ENCODE measurements at regions not wholly inside any gene's neighbourhood (a gene's known extent, or its start where the extent isn't known, plus 50 kb on each side); places are given as distances from the start of the nearest gene placed in this dataset.

DNA sequence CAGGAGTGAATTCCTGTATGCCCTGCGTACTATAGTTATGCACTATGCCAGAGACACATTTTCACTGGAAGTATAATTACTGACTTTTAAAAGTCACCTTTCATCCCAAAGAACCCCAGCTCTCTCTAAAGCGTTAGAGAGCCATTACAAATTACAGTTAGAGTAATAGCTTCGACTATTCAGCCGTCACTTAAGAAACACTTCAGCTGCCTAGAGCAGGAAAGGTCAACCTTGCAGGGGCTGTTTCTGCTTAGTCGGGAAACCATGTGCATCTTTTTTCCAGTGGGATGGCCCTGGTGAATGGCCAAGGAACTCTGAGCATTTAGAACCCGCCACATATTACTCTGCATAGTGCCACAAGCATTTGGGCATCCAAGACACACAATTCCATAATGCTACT lies 235.9 kb downstream of the ARRDC4 start:
- no peak for DNase-seq (ENCODE audit: low spot score)

DNA sequence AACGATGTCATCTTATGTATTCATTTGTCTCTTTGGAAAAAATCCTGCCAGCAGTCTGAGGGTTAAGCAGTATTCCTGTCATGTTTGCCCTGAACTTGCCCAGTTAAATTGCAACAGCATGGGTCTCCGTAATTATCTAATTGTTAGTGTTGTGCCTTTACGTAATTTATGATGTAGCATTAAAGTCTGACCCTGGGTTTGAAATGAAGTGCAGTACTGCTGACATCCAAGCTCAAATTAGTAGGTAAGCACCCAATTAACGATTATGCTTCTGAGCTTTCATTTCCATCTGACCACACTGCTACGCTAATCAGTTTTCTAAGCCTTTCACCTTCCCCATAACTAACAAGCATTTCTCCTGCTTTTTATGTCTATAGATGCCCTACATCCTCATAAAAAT lies 241.8 kb downstream of the ARRDC4 start:
- DNase-seq (ENCODE audit: low spot score) = no peak

DNA sequence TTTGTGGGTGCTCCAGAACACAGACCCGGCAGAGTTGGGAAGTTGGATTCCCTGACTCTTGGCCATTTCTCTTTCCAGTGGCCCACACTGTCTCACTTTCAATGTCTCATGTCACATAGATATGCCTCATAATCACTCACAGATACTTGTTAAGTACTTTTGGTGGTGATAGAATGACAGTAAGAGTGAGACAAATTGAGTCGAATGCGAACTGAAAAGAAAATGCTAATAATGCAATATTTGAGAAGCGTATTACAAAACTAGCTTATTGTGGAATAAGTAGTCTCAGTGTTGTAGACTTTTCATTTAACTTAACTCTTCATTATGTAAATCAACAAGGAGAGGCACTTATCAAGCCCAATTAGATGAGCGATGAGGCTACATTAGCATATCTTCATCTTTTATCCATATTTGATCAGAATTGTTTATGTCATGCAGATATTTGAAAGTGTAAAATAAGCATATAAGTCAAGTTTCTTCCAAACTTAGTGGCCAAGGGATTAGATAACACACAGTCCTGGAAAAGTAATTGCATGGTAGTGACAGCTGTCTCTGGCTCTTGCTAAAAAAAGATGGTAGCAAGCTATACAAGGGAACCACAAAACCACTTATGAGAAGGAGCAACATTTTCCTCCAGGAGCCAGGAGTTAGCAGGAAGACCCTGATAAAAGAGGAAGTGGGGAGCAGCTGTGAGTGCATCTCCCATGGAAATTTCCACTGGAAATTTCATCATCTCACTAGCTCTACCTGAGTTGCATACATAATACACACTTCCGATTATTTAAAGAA lies 243.6 kb downstream of the ARRDC4 start:
- no peak for DNase-seq (ENCODE audit: low spot score)

DNA sequence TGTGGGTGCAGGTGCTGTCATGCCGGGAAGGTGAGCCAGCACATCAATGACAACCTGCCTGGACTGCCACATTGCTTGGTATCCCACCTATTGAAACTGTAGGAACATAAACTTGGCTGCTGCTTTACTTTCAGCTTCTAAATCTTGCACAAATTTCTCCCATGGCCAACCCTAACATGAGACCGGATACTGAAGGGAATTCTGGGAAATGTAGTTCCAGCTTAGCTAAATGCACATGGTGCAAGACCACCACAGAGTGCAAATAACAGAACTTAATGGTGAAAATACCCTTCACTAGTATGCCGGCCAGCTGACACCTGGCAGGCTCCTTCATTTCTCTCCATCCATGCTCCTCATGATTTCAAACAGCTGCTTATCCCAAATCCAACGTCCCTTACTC lies 247.4 kb downstream of the ARRDC4 start:
- DNase-seq (ENCODE audit: low spot score) = no peak

- DNase-seq (ENCODE audit: low spot score) = no peak
These were observed 253.0 kb downstream of the ARRDC4 start for GRCh38 chr15:98213346-98213979.

- no peak for DNase-seq (ENCODE audit: low spot score)
These were observed 255.7 kb downstream of the ARRDC4 start for GRCh38 chr15:98216166-98216565.

DNA sequence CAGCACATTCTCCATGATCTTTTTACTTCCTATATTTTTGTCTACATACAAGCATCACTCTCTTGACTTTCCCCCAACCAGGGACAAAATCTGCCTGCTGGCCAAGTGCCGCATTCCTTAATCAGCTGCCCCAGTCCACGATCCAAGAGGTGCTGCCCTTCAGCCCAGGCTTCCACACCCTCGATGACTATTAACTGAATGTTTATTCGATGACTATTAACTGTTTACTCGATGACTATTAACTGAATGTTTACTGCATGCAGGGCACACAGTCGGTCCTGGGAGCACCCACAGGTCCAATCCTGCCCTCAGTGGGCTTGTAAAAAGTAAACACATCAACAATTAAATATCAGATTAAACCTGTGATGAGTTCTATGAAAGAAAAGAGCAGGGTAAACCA lies 256.9 kb downstream of the ARRDC4 start:
- no peak for DNase-seq (ENCODE audit: low spot score)

GRCh38 chr15:98221144-98221543 lies 260.6 kb downstream of the ARRDC4 start:
- no peak for DNase-seq (ENCODE audit: low spot score)

GRCh38 chr15:98221577-98221976 lies 261.1 kb downstream of the ARRDC4 start:
- DNase-seq (ENCODE audit: low spot score) = no peak

DNA sequence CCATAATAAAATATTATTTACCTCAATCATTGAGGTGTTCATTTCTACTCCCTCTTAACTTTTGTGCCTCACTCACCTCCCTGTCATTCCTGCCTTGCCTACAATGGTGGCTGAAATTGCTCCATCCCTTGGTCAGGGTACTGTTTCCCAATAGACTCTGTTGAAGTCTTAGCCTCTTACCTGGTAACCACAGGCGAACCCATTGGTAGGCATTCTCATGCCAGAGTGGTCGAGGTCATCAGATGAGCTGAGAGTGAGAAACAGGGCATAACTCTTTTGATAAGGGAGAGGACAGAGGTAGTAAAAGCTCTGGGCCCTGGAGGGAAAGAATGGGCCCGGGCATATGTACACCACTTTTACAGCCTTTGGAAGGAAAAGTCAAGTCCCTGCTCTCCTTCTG lies 265.6 kb downstream of the ARRDC4 start:
- no peak for DNase-seq (ENCODE audit: low spot score)

GRCh38 chr15:98226578-98226977 lies 266.1 kb downstream of the ARRDC4 start:
- DNase-seq (ENCODE audit: low spot score) = no peak

DNA sequence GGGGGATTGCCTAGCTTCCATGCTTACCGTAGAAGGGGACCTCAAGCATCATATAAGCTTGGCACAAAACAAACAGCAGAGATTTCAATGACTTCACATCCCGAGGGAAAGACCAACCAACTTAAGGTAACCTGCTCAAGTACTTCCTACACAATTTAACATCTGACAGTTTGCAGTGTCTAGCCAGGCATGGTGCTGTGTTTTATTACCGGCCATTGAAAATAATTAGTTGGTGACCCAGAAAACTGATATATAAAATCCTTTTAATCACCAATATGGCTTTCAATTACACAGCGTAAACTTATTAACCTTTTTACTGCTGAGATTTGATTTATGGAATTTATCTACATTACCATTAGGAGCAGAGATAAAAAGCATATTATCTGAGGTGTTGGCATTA lies 268.3 kb downstream of the ARRDC4 start:
- no peak for DNase-seq (ENCODE audit: low spot score)

DNA sequence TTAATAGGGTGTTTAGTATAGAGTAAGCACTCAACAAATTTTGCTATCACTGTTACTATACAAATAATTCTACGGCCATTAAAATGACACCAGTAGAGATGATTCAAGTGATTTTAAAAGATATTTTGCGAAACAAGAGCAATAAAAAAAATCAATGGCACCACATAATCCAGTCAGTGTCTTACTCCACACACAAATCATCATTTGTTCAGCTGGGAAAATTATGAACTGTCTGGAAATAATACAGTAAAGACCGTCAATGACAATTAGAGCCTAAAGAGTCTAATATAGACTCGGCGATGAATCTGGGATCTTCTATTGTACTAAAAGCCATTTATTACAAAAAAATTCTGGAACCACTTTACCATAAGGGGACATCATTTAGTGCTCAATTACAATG lies 270.5 kb downstream of the ARRDC4 start:
- no peak for DNase-seq (ENCODE audit: low spot score)

GRCh38 chr15:98231696-98232440 lies 271.4 kb downstream of the ARRDC4 start:
- no peak for DNase-seq (ENCODE audit: low spot score)

GRCh38 chr15:98232761-98233160 lies 272.3 kb downstream of the ARRDC4 start:
- no peak for DNase-seq (ENCODE audit: low spot score)

- no peak for DNase-seq (ENCODE audit: low spot score)
These were observed 273.4 kb downstream of the ARRDC4 start for GRCh38 chr15:98233873-98234272.

DNA sequence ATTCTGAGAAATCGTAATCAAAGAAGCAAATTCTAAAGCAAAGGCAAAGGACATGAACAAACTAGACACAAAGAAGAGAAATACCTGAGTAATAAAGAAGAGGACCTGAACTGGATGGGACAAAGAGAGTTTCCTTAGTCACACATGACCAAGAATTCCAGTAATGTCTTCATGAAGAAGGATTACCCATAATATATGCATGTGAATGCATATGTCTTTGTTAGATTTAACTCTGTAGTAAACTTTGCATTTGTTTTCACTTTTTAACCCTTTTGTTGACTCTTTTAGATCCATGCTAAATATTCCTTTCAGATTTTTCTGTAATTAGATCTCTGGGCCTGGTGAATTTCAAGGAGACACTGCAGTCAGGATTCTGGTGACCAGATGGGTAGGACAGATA lies 279.8 kb downstream of the ARRDC4 start:
- DNase-seq (ENCODE audit: low spot score) = no peak

- no peak for DNase-seq (ENCODE audit: low spot score)
These were observed 280.6 kb downstream of the ARRDC4 start for GRCh38 chr15:98241032-98241554.

DNA sequence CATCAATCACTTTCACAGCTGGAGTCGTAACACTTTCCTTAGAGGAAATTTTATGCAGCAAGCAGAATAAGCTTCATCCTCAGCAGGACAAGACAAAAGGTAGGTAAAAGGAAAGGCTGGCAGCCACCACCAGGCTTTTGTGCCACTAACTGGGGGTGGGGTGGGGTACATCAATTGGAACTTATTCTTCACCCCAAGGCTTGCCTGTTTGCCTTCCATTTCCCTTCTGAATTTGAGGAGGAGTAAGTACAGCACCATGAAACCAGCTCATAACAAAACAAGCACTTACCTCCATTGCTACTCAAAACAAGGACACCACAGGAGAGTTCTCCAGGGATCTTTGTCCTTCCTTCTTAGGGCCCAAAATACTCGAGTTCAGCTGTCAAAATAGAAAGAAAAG lies 296.8 kb downstream of the ARRDC4 start:
- DNase-seq (ENCODE audit: low spot score) = no peak

GRCh38 chr15:98263787-98264186 lies 303.3 kb downstream of the ARRDC4 start:
- DNase-seq (ENCODE audit: low spot score) = no peak

DNA sequence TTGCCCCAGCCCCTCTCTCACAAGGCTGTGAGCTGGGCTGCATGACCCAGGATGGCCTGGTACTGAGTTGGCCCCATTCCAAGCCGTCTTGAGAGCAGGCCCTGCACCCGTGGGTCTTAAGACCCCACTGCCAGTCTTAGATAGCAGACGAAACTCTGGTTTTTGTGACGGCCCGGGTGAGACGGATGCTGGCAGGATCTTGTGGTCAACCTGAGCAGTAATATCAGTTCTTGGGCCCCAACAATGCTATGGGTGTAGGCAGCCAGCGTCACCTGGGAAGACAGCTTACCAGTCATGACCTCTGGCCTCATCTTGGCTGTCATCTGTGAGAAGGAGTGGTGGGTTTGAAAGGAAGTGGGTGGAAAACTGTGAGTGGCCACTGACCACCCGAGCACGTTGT lies 305.8 kb downstream of the ARRDC4 start:
- no peak for DNase-seq (ENCODE audit: low spot score)

GRCh38 chr15:98268163-98268562 lies 307.7 kb downstream of the ARRDC4 start:
- DNase-seq (ENCODE audit: low spot score) = no peak

DNA sequence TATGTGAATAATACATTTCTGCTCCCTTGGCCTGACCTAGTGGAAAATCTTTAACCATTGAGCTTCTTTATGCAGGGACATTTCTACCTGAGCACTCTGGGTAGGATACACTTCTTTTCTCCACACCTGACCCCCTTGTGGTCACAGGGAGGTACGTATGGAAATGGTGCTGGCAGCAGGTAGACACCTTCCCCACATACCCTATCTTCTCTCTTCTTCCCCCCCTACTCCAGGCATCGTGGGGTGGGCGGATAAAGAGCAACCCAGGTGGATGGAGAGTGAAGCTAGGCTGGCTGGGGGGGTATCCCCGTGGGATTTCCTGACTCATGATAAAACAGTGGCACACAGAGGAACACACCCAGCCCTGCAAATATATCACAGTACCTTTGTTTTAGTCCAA lies 312.1 kb downstream of the ARRDC4 start:
- DNase-seq (ENCODE audit: low spot score) = no peak

Data from activated CD4-positive, alpha-beta T cell treated with anti-CD3 and anti-CD28 coated beads, Interleukin-2, Interleukin-4, amounts not matched to agents 100 ng/mL and 50 ng/mL, durations not matched to agents 16 hours and 8 hours (primary cell).